Retina (tissue), 1 donor: ENCODE measurements at regions not wholly inside any gene's neighbourhood (a gene's known extent, or its start where the extent isn't known, plus 50 kb on each side); places are given as distances from the start of the nearest gene placed in this dataset.
"Not testable (repeated sequence)": the region's sequence is repeated elsewhere in the genome, so short reads cannot be mapped to it uniquely, and the experiment has no call there.

ENCODE experiments used
- DNase-seq: peaks from one replicate; pipeline ENCODE4 v3.0.0-alpha.2; 2016

DNA sequence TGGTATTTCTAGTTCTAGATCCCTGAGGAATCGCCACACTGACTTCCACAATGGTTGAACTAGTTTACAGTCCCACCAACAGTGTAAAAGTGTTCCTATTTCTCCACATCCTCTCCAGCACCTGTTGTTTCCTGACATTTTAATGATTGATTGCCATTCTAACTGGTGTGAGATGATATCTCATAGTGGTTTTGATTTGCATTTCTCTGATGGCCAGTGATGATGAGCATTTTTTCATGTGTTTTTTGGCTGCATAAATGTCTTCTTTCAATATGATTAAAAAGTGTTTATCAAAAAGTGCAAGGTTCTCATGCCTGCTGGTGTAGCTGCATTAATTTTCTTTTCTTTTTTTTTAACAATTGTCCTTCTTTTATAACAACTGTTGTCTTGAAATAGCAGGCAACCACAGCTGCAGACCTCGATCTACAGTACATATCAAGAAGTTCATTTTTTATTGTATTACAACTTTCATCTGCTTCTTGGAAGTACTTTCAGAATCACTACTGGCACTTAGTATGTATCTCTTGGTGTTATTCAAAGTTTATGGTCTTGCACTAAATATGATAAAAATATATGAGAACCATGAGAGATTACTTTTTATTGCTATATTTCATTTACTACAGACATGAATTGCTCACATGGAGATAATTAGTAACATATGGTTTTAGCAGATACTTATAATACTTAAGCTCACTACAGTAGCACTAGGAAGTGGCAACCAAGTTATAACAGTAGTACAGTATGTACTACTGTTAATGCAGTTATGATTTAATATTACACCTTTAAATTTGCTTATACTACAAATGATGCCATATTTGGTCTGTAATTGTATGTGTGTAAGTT, 358.0 kb downstream of the ETV1 start:
- DNase-seq: not testable (repeated sequence)

DNA sequence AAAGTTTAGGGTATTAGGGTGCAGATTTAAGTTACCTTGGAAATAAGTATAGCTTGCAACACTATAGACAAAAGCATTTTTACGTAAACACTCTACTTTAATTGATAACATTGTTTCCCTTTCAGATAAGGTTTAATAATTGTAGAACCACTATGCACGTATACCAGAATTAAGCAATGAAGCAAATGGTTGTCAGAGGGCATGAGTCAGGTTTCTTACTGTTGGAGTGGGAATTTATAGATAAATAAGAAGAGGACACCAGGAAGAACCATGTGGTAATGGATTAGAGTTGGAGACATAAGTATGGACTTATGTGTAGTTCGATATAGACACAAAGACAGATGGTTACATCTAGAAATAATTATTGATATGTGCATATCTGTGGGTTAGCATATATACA, 355.6 kb downstream of the ETV1 start:
- no peak for DNase-seq

GRCh38 chr7:13639396-13639795, 350.1 kb downstream of the ETV1 start:
- no peak for DNase-seq

DNA sequence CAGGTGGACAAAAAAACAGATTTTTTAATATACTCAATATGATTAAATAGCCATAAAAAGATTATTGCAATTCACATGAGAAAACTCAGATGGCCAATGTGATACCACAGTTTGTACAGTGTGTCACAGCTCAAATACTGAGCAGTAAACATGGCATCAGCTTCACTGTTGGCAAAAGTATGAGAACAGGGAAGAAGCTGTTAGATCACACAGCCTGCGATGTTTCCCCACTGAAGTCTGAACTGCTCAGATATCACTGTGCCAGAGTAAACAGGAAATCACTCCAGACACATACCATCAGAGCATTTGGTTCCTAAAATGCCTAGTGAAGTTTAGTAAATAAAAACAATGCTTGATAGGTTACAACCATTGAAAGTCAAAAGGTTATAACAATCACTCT, 347.8 kb downstream of the ETV1 start:
- no peak for DNase-seq

GRCh38 chr7:13651167-13651566, 338.3 kb downstream of the ETV1 start:
- no peak for DNase-seq

GRCh38 chr7:13656330-13656729, 333.1 kb downstream of the ETV1 start:
- no peak for DNase-seq

- DNase-seq: no peak
Observed at GRCh38 chr7:13673290-13673689, 316.2 kb downstream of the ETV1 start.

GRCh38 chr7:13682626-13683025, 306.8 kb downstream of the ETV1 start:
- DNase-seq: no peak

DNA sequence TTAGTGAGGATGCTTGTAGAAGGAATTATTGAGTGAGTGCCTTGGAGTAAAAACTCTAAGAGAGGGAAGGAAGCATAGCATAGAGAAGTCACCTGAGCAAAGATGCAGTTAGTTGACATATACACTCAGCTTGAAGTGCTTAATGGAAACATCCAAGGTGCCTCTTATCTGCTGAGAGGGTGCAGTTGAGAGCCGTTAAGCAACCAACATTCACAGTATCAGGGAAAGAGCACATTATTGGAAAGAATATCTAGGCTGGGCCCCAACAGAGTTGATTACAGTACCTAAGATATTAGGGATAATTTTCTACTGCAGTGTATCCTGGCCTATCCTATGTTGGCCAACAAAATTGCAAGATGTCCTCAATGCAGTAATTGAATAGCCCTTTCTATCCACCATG, 302.0 kb downstream of the ETV1 start:
- DNase-seq: no peak

DNA sequence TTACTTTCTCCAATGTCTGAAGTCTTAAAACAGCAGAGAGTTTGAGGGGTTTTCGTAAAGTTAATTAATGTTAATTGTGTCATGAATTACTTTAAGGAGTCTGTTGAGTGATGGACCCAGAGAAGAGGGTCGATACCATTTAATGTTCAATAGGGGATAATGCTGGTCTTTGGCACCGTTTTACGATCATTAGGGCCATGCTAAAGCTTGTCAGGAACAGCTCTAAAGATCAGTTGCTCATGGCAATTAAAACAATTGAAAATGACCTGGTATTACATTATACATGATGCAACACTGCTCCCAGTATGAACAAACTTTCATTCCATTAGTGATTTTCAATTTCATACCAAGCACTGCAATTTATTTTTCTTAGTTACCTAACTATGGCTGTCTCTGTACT, 296.9 kb downstream of the ETV1 start:
- no peak for DNase-seq

GRCh38 chr7:13702251-13702650, 287.2 kb downstream of the ETV1 start:
- no peak for DNase-seq

GRCh38 chr7:13708670-13709069, 280.8 kb downstream of the ETV1 start:
- DNase-seq: no peak

DNA sequence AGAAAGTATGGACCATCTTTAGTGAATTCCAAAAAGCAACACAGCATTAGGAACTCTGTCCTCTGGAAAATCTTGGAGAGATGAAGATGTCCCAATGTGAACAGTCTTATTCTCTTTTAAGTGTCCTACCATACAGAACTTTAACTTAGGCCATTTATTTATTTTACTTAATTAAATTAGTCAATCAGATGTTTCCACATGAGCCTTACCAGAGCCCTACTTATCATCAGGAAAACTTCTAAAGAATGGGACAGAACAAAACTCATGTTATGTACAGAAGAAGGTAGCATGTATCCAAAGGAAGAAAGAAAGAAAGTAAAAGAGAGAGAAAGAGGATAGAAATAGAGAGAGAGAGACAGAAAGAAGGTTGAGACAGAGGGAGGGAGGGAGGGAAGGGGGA, 276.4 kb downstream of the ETV1 start:
- no peak for DNase-seq

- DNase-seq: no peak
Observed at GRCh38 chr7:13715534-13715933, 273.9 kb downstream of the ETV1 start.

- no peak for DNase-seq
Observed at GRCh38 chr7:13717031-13717430, 272.4 kb downstream of the ETV1 start.

DNA sequence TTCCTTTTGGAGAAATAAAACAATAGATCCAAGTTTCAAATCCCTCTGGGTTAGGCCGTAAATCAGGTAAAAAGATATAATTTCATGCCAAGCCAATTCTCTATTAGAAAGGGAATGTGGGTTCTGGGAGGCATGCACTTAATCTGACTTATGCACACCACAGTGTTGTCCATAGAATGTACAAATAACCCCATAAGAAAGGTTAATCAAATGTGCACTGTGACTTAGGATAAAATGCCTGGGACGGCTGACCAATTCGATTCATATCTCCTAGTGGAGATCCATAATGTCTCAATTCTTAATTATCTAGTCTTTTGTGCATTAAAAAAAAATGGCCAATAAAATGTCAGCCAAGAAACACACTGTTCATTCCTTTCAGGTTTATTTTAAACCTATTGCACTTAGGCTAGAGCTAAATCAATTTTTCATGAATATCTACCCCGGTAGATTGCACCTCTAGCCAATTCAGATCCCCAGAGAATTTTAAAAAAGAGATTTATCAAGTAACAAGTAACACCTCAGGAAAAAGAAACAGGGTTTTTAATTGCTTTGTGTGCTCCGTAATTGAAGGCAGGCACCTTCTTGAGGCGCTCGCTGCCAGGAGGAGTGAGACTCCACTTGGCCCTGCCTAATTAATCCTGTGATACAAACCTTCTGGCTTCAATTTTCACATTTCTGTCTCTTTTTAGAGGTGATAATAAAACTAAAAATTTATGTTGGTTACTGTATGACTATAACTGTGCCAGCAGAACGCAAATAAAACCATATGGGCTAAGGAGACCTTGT, 265.1 kb downstream of the ETV1 start:
- DNase-seq: no peak

DNA sequence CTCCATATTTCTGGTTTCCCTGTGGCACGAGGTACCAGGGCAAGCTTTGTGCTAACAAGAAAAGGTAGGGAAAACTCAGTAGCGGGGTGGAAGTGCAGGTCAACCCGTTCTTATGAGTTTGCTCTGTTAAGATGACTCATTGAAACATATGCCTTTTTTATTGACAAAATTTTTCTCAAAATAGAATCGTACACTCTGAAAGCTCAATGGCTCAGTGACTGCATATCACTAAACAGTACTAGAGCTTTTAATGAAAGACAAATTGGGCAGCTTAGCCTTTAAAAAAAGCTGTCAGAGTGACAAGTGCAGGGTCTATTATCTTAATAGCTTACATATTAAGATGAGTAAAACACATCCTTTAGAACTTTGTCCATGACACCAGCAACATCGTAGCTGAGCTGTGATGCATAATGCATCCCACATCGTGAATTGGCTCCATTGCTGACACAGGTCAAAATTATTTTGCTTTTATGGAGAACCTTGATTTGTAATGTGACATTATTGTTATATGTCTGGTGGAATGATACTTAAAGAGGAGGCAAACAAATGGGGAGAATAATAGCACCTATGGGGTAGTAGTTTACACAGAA, 264.4 kb downstream of the ETV1 start:
- DNase-seq: no peak

DNA sequence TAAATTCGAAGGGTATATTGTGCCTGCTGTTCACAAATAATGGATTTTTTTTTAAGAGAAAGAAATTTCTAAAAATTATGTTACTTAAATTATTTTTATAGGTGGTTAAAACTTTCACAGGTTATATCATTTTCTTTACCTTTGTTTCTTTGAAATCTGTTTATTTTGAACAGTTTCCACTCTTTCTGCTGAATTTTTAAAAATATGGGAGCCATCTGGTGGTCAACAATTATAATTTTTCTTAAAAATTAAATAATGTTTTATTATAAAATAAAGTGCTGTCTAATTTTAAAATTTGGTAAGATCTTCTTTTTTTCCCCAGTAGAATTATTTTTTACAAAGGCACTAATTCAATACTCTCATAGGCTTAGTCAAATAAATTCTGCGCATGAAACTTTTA, 263.9 kb downstream of the ETV1 start:
- DNase-seq: no peak

GRCh38 chr7:13727279-13727678, 262.2 kb downstream of the ETV1 start:
- DNase-seq: no peak

DNA sequence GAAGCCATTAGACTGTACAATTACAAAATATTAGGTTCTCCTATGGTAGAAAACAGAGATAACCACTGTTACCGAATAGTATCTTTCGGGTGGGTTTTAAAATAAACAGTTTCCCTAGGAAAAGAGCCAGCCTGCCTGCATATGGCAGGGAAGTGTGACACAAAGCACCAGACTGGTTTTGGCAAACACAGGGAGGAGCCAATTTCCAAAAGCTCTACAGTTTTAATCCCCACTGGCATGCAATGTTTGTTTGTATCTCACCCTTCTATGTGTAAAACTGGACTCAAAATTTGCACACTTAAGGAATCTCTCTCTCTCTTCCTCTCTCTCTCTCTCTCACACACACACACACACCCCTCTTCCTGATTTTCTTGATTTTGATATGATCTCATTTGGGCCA, 261.7 kb downstream of the ETV1 start:
- DNase-seq: no peak

DNA sequence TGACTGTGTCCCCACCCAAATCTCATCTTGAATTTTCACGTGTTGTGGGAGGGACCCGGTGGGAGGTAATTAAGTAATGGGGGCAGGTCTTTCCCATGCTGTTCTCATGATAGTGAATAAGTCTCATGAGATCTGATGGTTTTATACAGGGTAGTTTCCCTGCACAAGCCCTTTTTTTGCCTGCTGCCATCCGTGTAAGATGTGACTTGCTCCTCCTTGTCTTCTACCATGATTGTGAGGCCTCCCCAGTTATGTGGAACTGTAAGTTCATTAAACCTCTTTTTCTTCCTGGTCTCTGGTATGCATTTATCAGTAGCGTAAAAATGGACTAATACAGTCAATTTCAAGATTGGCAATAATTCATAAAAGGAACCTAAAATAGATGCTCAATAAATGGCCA, 261.0 kb downstream of the ETV1 start:
- DNase-seq: not testable (repeated sequence)

DNA sequence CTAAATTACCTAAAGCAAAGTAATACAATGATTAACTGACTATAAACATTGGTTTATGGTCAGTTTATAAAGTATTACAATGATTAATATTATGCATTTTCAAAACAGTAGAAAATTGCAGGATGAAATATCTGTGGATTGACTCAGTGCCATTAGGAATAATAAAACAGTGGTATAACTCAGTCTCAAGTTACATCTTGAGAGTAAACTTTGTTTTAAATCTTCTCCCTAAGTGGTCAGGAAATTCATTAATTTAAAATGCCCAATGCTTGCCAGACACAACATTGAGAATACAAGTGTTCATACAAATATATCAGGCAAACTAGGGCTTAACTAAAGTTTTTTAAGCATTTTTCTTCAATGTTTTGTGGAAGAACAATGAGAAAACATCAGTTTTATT, 257.8 kb downstream of the ETV1 start:
- no peak for DNase-seq

DNA sequence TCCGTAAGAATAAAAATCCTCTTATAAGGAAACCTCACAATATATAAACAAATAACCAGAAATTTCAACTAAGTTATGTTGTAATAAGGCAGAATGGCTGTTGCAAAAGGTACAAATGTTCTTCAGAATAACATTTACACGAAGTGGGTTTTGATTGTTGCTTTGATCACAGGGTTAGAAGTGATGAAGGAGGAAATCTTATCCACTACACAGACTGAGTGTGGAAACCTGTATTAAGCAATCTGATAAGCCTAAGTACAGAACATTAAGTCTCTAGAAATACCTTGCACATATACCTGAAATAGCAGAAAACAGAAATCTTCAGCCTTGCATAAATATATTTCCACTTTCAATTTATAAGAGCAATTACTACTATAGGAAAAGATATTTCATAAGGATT, 251.9 kb downstream of the ETV1 start:
- DNase-seq: no peak

DNA sequence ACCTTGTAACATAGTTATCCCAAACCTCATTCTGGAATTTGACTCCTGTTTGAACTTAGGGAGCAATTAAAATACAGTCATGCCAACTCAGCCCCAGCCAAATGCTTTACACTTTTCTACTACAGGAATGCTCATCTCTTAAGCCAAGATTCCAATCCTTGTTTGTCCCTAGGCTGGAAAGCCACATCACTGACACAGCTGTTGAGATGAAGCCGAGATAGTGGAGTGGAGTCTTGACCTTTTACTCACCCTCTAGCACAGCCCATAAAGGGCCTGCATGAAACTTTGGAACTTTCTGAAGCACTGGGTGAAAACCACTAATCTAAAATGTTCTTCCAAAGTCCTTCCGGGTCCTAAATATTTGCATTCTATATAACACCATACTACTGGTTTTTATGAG, 247.3 kb downstream of the ETV1 start:
- DNase-seq: no peak
